PC-9 (cell line): ENCODE measurements at regions not wholly inside any gene's neighbourhood (a gene's known extent, or its start where the extent isn't known, plus 50 kb on each side); places are given as distances from the start of the nearest gene placed in this dataset.

Source experiments
- BruUV-seq: library from RNA; stranded (reverse); fragments of 400-500 nt; replicated peaks from 2 replicates; lab custom pipeline; 2021; lab: Mats Ljungman, UMichigan
- CTCF ChIA-PET: fragments of 300-600 bp; sonication (Branson Sonifier 250); formaldehyde crosslinking; loops from one replicate; lab custom pipeline; 2022; ENCODE audit warnings: antibody characterized with exemption; lab: Charles Lee
- POLR2A ChIA-PET: fragments of 300-600 bp; sonication (Branson Sonifier 250); formaldehyde crosslinking; loops from one replicate; lab custom pipeline; 2022; ENCODE audit warnings: antibody characterized with exemption; ENCODE audit not compliant: unreplicated experiment; lab: Charles Lee
- DNase-seq, 2 experiments: peaks; one replicate each; pipeline versions ENCODE4 v3.0.0 to v3.0.0-alpha.2; 2015 to 2022; ENCODE audit warnings: mixed read lengths in 1 of 2
- H2AFZ ChIP-seq: fragments of 200-600 bp; sonication (generic); 2 replicates; pipeline ENCODE4 v1.8.1; 2017; ENCODE audit warnings: antibody characterized with exemption
- H3F3A ChIP-seq: fragments of 200-600 bp; sonication (generic); 2 replicates; pipeline ENCODE4 v1.8.1; 2017; ENCODE audit warnings: antibody characterized with exemption, mild to moderate bottlenecking, low read depth; ENCODE audit not compliant: insufficient read depth
- H3K27ac ChIP-seq: fragments of 200-600 bp; sonication (generic); 2 replicates; pipeline ENCODE4 v1.6.1; 2016; ENCODE audit warnings: mixed run types
- H3K27me3 ChIP-seq: fragments of 200-600 bp; sonication (generic); 2 replicates; pipeline ENCODE4 v1.6.1; 2016; ENCODE audit warnings: low read depth, mixed run types; ENCODE audit not compliant: insufficient read depth
- H3K36me3 ChIP-seq: fragments of 200-600 bp; sonication (generic); 2 replicates; pipeline ENCODE4 v1.6.1; 2016; ENCODE audit warnings: low read depth, mixed run types
- H3K4me1 ChIP-seq: fragments of 200-600 bp; sonication (generic); replicated peaks from 2 replicates; pipeline ENCODE4 v1.6.1; 2016; ENCODE audit warnings: mixed run types; ENCODE audit not compliant: insufficient read depth
- H3K4me2 ChIP-seq: fragments of 200-600 bp; sonication (generic); 2 replicates; pipeline ENCODE4 v1.6.1; 2017; ENCODE audit warnings: mixed run types
- H3K4me3 ChIP-seq: fragments of 200-600 bp; sonication (generic); 2 replicates; pipeline ENCODE4 v1.6.1; 2016; ENCODE audit warnings: mixed run types
- H3K79me2 ChIP-seq: fragments of 200-600 bp; sonication (generic); 2 replicates; pipeline ENCODE4 v1.6.1; 2017; ENCODE audit warnings: low read depth, mixed run types
- H3K9me2 ChIP-seq: fragments of 200-600 bp; sonication (generic); 2 replicates; pipeline ENCODE4 v1.8.1; 2017; ENCODE audit warnings: mild to moderate bottlenecking; ENCODE audit not compliant: insufficient read depth
- H3K9me3 ChIP-seq: fragments of 200-600 bp; sonication (generic); 2 replicates; pipeline ENCODE4 v1.8.1; 2016; ENCODE audit warnings: low read depth; ENCODE audit not compliant: insufficient read depth
- H4K20me1 ChIP-seq: fragments of 200-600 bp; sonication (generic); 2 replicates; pipeline ENCODE4 v1.8.1; 2017; ENCODE audit not compliant: insufficient read depth
- EZH2 ChIP-seq: fragments of 200-600 bp; sonication (generic); IDR thresholded peaks from 2 replicates; pipeline ENCODE4 v1.8.0; 2017; ENCODE audit warnings: antibody characterized with exemption, low read depth
- intact Hi-C: fragments of 100-400 bp; cut with micrococcal nuclease; formaldehyde crosslinking; loops from one replicate; pipeline ENCODE4 v1.10.0; 2022; ENCODE audit not compliant: unreplicated experiment
- TF ChIP-seq, protein P1 (sequence below): fragments of 200-600 bp; sonication (generic); conservative IDR thresholded peaks from 2 replicates; pipeline ENCODE4 v1.6.1; 2017; ENCODE audit warnings: mixed run types, antibody characterized with exemption, mild to moderate bottlenecking, moderate library complexity

DNA sequence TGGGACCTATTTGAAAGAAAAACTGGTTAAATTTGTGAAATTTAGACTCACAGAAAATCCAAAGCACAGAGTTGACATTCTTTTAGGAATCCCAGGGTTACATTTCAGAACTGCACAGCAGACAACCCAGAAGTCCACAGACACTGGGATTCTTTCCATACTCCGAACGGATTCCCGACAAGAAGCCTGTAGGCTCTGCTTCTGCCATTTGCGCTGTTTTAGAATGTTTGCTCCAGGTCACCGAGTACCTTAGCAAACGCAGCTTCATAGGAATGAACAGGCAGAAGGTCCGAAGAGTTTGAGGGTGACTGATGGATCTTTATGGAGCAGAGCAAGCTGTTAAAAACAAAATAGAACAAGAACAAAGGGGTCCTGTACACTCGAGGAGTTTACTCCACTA lies 84.5 kb upstream of the NFIB start:
- ChIA-PET POLR2A (no interaction called here), CTCF (no interaction called here)
- intact Hi-C loops: no loop called here
- Histone ChIP-seq H3K79me2 (no peaks in the 10 kb centered on the region), H3K4me3 (no peak overlapping the region), H3K27ac (no peak overlapping the region), H3K4me1 (no peaks in the 10 kb centered on the region), H4K20me1 (no peaks in the 10 kb centered on the region), H3K4me2 (no peak overlapping the region), H2AFZ (no peak overlapping the region), H3K36me3 (no peaks in the 10 kb centered on the region), H3K27me3 (no peaks in the 10 kb centered on the region), H3K9me2 (no peaks in the 10 kb centered on the region), H3K9me3 (no peaks in the 10 kb centered on the region), H3F3A (no peaks in the 10 kb centered on the region)
- DNase-seq: no peak
- no TSS peak for BruUV-seq
- TF ChIP-seq, protein P1, sequence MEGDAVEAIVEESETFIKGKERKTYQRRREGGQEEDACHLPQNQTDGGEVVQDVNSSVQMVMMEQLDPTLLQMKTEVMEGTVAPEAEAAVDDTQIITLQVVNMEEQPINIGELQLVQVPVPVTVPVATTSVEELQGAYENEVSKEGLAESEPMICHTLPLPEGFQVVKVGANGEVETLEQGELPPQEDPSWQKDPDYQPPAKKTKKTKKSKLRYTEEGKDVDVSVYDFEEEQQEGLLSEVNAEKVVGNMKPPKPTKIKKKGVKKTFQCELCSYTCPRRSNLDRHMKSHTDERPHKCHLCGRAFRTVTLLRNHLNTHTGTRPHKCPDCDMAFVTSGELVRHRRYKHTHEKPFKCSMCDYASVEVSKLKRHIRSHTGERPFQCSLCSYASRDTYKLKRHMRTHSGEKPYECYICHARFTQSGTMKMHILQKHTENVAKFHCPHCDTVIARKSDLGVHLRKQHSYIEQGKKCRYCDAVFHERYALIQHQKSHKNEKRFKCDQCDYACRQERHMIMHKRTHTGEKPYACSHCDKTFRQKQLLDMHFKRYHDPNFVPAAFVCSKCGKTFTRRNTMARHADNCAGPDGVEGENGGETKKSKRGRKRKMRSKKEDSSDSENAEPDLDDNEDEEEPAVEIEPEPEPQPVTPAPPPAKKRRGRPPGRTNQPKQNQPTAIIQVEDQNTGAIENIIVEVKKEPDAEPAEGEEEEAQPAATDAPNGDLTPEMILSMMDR: no peak
- no peak for TF ChIP-seq EZH2

DNA sequence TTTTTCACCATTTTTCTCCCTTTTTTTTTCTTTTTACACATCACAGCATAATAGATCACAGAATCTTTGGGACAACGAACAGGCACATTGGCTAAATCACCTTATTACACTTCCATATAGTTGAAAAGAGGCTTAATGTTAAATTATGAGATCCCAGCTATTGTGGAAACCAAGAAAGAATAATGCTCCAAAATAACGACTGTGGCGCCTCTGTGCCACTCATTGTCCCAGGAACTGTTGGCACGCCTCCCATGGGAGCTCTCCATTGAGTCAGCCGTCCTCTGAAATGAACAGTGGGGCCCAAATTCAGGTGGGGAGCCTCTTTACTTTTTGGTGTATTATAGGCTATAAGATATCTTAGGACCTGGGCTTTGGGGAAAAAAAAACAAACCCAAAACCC lies 82.2 kb upstream of the NFIB start:
- H3K27ac ChIP-seq: no peak overlapping the region
- DNase-seq: no peak
- H4K20me1 ChIP-seq: no peaks in the 10 kb centered on the region
- no peak overlapping the region for H2AFZ ChIP-seq
- intact Hi-C loops: no loop called here
- no peak overlapping the region for H3K4me3 ChIP-seq
- H3K79me2 ChIP-seq: no peaks in the 10 kb centered on the region
- H3K9me3 ChIP-seq: no peaks in the 10 kb centered on the region
- no peak overlapping the region for H3K4me2 ChIP-seq
- H3K36me3 ChIP-seq: no peaks in the 10 kb centered on the region
- no peaks in the 10 kb centered on the region for H3F3A ChIP-seq
- no TSS peak for BruUV-seq
- ChIA-PET POLR2A (no interaction called here), CTCF (interaction anchor here (0.5 kb wide), 1 partner anchor 10 kb away, joined by 5 read pairs; no protein-coding TSS in a partner anchor)
- no peaks in the 10 kb centered on the region for H3K9me2 ChIP-seq
- TF ChIP-seq, protein P1: no peak
- no peaks in the 10 kb centered on the region for H3K27me3 ChIP-seq
- H3K4me1 ChIP-seq: no peaks in the 10 kb centered on the region

DNA sequence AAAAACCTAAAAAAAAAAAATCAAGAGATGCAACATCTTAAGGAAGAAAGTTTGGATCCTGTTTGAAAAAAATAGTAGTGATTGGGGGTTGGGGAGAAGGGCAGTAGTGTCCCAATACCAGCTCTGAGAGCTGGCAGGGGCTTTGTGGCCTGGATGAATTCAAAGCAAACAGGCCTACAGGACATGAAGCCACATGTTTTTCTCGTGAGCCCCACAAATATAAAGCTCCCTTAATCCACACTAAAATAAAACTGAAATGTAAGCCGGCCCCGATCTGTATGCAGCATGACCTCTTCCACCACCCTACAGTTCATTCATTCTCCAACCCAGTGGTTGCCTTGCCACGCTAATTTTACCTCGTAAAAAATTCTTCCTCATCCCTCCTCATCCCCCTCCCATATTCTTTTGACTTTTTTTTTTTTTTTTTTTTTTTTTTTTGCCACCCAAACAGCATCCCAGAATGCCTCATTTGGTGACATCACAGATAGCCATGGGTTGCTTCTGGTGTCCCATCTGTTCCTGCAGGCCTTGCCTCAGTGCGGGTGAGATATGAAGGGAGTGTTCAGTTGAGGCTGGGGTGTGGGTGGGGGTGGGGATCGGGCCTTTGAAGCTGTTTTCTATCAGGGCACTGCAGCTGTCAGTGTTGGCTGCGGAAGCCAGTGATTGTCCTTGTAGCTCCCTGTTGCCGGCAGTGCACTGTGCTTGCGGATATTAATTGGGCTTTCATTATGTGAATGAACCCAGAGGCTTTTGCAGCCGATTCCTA lies 81.6 kb upstream of the NFIB start:
- Histone ChIP-seq H2AFZ (no peak overlapping the region), H3K4me3 (no peak overlapping the region), H3K27me3 (no peaks in the 10 kb centered on the region), H3K9me2 (no peaks in the 10 kb centered on the region), H3K27ac (no peak overlapping the region), H3K4me2 (no peak overlapping the region), H3K36me3 (no peaks in the 10 kb centered on the region), H3K9me3 (no peaks in the 10 kb centered on the region), H3F3A (no peaks in the 10 kb centered on the region), H4K20me1 (no peaks in the 10 kb centered on the region), H3K79me2 (no peaks in the 10 kb centered on the region), H3K4me1 (no peaks in the 10 kb centered on the region)
- intact Hi-C loops: no loop called here
- no peak for DNase-seq
- ChIA-PET CTCF (no interaction called here), POLR2A (interaction anchor here (0.6 kb wide), 1 partner anchor 902 kb away, joined by 3 read pairs; no protein-coding TSS in a partner anchor)
- TF ChIP-seq EZH2: no peak
- TF ChIP-seq, protein P1: no peak
- no TSS peak for BruUV-seq
